ENCODE measurements at regions not wholly inside any gene's neighbourhood (a gene's known extent, or its start where the extent isn't known, plus 50 kb on each side); places are given as distances from the start of the nearest gene placed in this dataset.

GRCh38 chr2:59961746-59962145 lies 591.7 kb downstream of the BCL11A start:
- DNase-seq = no peak

GRCh38 chr2:59959944-59960343 lies 593.5 kb downstream of the BCL11A start:
- DNase-seq = no peak

GRCh38 chr2:59957504-59957903 lies 596.0 kb downstream of the BCL11A start:
- DNase-seq = no peak

- DNase-seq = no peak
Measured at GRCh38 chr2:59956981-59957380, 596.5 kb downstream of the BCL11A start.

GRCh38 chr2:59947917-59948541 lies 605.4 kb downstream of the BCL11A start:
- no peak for DNase-seq

GRCh38 chr2:59947209-59947608 lies 606.2 kb downstream of the BCL11A start:
- no peak for DNase-seq

GRCh38 chr2:59939236-59939635 lies 614.2 kb downstream of the BCL11A start:
- DNase-seq = no peak

- DNase-seq = no peak
Measured at GRCh38 chr2:59938181-59938580, 615.3 kb downstream of the BCL11A start.

GRCh38 chr2:59936048-59936447 lies 617.4 kb downstream of the BCL11A start:
- no peak for DNase-seq

GRCh38 chr2:59935005-59935404 lies 618.4 kb downstream of the BCL11A start:
- DNase-seq = no peak

- DNase-seq = no peak
Measured at GRCh38 chr2:59933948-59934347, 619.5 kb downstream of the BCL11A start.

- DNase-seq = no peak
Measured at GRCh38 chr2:59932341-59932740, 621.1 kb downstream of the BCL11A start.

GRCh38 chr2:59930430-59930829 lies 623.0 kb downstream of the BCL11A start:
- DNase-seq = no peak

GRCh38 chr2:59926731-59927130 lies 626.7 kb downstream of the BCL11A start:
- DNase-seq = no peak

- no peak for DNase-seq
Measured at GRCh38 chr2:59925321-59925720, 628.1 kb downstream of the BCL11A start.

- no peak for DNase-seq
Measured at GRCh38 chr2:59924346-59924745, 629.1 kb downstream of the BCL11A start.

GRCh38 chr2:59922450-59922849 lies 631.0 kb downstream of the BCL11A start:
- DNase-seq = no peak

GRCh38 chr2:59921743-59922142 lies 631.7 kb downstream of the BCL11A start:
- DNase-seq = no peak

- DNase-seq = no peak
Measured at GRCh38 chr2:59920961-59921360, 632.5 kb downstream of the BCL11A start.

- DNase-seq = no peak
Measured at GRCh38 chr2:59920307-59920706, 633.1 kb downstream of the BCL11A start.

GRCh38 chr2:59919579-59919978 lies 633.9 kb downstream of the BCL11A start:
- DNase-seq = no peak

- no peak for DNase-seq
Measured at GRCh38 chr2:59912042-59912441, 641.4 kb downstream of the BCL11A start.

GRCh38 chr2:59910166-59910565 lies 643.3 kb downstream of the BCL11A start:
- no peak for DNase-seq

GRCh38 chr2:59909147-59909546 lies 644.3 kb downstream of the BCL11A start:
- no peak for DNase-seq

GRCh38 chr2:59905731-59906130 lies 647.7 kb downstream of the BCL11A start:
- no peak for DNase-seq
